GM12872 (cell line): ENCODE measurements at regions not wholly inside any gene's neighbourhood (a gene's known extent, or its start where the extent isn't known, plus 50 kb on each side); places are given as distances from the start of the nearest gene placed in this dataset.

Source experiments
- CTCF ChIP-seq: IDR thresholded peaks from 3 replicates; pipeline ENCODE4 v1.5.1; 2011; ENCODE audit warnings: low read depth, mild to moderate bottlenecking, low read length, moderate library complexity; ENCODE audit not compliant: insufficient read depth

- TF ChIP-seq CTCF, result no peak
Measured at GRCh38 chr13:63010072-63010658, 1594.5 kb upstream of the PCDH20 start.

- TF ChIP-seq CTCF, result no peak
Measured at GRCh38 chr13:63005625-63006024, 1590.0 kb upstream of the PCDH20 start.

- TF ChIP-seq CTCF, result no peak
Measured at GRCh38 chr13:62997696-62998095, 1582.0 kb upstream of the PCDH20 start.

- TF ChIP-seq CTCF, result no peak
Measured at GRCh38 chr13:62997038-62997599, 1581.5 kb upstream of the PCDH20 start.

GRCh38 chr13:62973804-62974203, 1558.2 kb upstream of the PCDH20 start:
- TF ChIP-seq CTCF, result no peak

GRCh38 chr13:62964522-62964921, 1548.9 kb upstream of the PCDH20 start:
- TF ChIP-seq CTCF, result no peak

GRCh38 chr13:62960723-62961122, 1545.1 kb upstream of the PCDH20 start:
- no peak for TF ChIP-seq CTCF

GRCh38 chr13:62933809-62934208, 1518.2 kb upstream of the PCDH20 start:
- no peak for TF ChIP-seq CTCF
